ENCODE measurements at regions not wholly inside any gene's neighbourhood (a gene's known extent, or its start where the extent isn't known, plus 50 kb on each side); places are given as distances from the start of the nearest gene placed in this dataset.
"Not testable (repeated sequence)": the region's sequence is repeated elsewhere in the genome, so short reads cannot be mapped to it uniquely, and the experiment has no call there.

GRCh38 chr11:98040061-98040808, 980.5 kb upstream of the CNTN5 start:
- no peak for DNase-seq (ENCODE audit: extremely low read depth in 1 of 11, low read depth in 9 of 11, low spot score in 4 of 11)

DNA sequence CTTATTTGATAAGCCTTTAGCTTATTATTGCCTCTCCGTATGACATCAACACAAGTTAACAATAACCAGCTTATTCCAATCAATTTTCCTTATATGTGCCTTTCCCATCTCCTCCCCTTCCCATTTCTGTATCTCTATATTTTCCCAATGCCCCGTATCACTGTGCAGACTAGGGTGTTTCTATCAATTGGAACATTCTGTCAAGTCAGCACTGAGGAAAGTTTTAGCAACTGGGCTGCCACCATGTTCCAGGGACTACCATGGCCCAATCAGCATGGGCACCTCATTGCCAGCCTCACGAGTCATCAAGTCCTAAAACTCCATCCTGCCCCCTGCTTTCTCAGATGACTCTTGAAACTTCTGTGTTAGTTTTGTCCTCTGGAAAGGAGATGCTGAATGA, 973.1 kb upstream of the CNTN5 start:
- no peak for DNase-seq (ENCODE audit: extremely low read depth in 1 of 11, low read depth in 9 of 11, low spot score in 4 of 11)

DNA sequence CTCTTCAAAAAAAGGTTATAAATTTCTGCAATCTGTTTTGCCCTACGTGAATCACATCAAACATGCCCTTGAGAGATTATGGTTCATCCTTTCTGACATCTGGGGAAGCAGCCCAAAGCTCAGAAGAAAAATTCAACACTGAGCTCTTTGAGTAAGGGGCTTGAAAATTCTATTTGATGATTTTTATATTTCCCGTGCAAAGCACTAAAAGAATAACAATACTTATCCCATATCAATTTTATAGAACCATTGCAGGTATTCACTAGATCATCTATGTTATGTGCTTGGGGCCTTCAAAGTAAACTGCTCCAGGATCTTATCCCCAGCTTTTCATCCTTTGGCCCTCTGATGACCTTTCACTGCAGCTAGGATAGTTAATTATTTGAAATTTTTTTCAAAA, 966.9 kb upstream of the CNTN5 start:
- DNase-seq (ENCODE audit: extremely low read depth in 1 of 11, low read depth in 9 of 11, low spot score in 4 of 11): no peak

GRCh38 chr11:98056945-98057344, 963.8 kb upstream of the CNTN5 start:
- DNase-seq (ENCODE audit: extremely low read depth in 1 of 11, low read depth in 9 of 11, low spot score in 4 of 11): no peak

- DNase-seq (ENCODE audit: extremely low read depth in 1 of 11, low read depth in 9 of 11, low spot score in 4 of 11): no peak
These were observed 961.3 kb upstream of the CNTN5 start for GRCh38 chr11:98059488-98059887.

GRCh38 chr11:98060759-98061158, 960.0 kb upstream of the CNTN5 start:
- no peak for DNase-seq (ENCODE audit: extremely low read depth in 1 of 11, low read depth in 9 of 11, low spot score in 4 of 11)

GRCh38 chr11:98061858-98062257, 958.9 kb upstream of the CNTN5 start:
- DNase-seq (ENCODE audit: extremely low read depth in 1 of 11, low read depth in 9 of 11, low spot score in 4 of 11): no peak

DNA sequence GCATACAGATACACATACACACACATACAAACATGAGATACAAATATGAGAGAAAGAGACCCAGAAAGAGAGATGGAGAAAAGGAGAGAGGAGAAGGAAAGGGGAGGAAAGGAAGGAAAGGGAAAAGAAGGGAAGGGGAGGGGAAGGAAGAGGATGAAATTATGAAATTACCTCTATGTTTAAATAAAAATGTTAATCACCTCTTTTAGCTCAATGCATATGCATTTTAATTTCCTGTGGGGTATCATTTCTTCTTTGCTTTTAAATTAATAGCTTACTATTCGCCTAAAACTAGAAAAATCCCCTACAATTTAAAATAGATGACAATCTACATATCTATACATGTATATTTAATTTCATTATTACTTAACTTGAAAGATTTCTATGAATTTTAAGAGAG, 958.0 kb upstream of the CNTN5 start:
- DNase-seq (ENCODE audit: extremely low read depth in 1 of 11, low read depth in 9 of 11, low spot score in 4 of 11): no peak

DNA sequence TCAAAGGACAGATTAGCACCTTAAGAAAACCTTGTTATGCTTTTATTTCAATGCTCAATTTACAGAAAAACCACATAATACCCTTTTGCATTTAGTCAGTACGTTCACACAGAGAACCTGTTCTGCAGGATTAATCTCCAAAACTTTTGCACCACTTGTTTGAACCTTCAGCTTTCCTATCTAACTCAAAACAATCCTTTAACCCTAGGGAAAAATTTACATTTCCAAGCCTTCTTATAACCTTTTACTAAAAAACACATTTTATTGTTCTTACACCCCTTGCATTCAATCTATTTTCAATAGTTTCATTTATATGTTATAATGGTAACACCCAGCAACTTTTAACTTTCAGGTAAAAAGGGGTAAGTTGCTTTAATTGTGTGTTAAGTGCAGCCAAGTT, 952.5 kb upstream of the CNTN5 start:
- no peak for DNase-seq (ENCODE audit: extremely low read depth in 1 of 11, low read depth in 9 of 11, low spot score in 4 of 11)

- not testable (repeated sequence) for DNase-seq (ENCODE audit: extremely low read depth in 1 of 11, low read depth in 9 of 11, low spot score in 4 of 11)
These were observed 951.6 kb upstream of the CNTN5 start for GRCh38 chr11:98069147-98069546.

DNA sequence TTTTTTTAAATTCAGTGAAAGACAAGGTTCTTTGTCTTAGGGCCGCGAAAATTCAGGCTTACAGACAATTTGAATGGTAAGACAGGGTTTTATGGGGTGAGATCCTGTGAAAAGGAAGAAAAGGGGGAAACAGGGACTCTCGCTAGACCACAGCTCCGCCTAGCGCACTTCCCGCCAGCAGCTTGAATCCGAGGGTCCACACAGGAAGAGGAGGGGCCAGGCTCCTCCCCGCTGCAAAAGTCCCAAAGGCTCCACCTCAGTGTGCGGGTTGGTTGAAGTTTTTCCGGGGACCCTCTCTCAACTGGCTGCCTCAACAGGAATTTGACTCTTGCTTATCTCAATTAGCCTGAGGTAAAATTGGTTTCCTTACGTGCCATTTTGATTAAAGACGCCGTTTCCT, 950.9 kb upstream of the CNTN5 start:
- DNase-seq (ENCODE audit: extremely low read depth in 1 of 11, low read depth in 9 of 11, low spot score in 4 of 11): no peak

GRCh38 chr11:98090861-98091505, 929.8 kb upstream of the CNTN5 start:
- no peak for DNase-seq (ENCODE audit: extremely low read depth in 1 of 11, low read depth in 9 of 11, low spot score in 4 of 11)

- no peak for DNase-seq (ENCODE audit: extremely low read depth in 1 of 11, low read depth in 9 of 11, low spot score in 4 of 11)
These were observed 921.4 kb upstream of the CNTN5 start for GRCh38 chr11:98099371-98099770.

DNA sequence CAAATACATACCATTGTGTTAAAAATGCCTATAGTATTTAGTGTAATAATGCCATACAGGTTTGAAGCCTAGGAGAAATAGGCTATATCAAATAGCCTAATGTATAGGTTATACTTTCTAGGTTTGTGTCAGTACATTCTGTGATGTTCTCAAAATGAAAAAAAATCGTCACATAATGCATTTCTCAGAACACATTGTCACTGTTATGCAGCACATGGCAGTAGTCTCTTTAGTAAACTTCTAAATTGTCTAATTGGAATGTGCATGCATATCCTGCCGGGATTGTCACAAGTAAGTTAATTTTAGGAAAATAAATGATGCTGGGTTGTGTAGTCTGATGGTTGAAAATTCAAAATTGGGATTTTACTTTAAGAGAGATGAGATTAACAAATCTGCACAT, 920.1 kb upstream of the CNTN5 start:
- DNase-seq (ENCODE audit: extremely low read depth in 1 of 11, low read depth in 9 of 11, low spot score in 4 of 11): no peak

GRCh38 chr11:98101329-98101728, 919.4 kb upstream of the CNTN5 start:
- no peak for DNase-seq (ENCODE audit: extremely low read depth in 1 of 11, low read depth in 9 of 11, low spot score in 4 of 11)

DNA sequence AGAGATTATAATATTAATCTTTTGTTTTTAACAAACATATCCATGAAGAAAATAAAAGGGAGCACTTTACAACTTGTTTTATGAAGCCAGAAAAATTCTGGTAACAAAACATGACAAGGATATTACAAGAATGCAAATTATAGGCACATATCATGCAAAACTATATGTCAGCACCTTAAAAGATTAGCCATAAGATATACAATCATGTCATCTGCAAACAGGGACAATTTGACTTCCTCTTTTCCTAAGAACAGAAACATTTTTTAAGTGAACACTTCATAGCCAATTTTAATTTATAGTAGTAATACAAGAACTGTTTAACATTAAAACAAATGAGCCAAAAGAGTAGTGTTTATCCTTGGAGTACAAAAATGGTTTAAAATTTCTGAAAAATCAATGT, 916.5 kb upstream of the CNTN5 start:
- DNase-seq (ENCODE audit: extremely low read depth in 1 of 11, low read depth in 9 of 11, low spot score in 4 of 11): no peak

DNA sequence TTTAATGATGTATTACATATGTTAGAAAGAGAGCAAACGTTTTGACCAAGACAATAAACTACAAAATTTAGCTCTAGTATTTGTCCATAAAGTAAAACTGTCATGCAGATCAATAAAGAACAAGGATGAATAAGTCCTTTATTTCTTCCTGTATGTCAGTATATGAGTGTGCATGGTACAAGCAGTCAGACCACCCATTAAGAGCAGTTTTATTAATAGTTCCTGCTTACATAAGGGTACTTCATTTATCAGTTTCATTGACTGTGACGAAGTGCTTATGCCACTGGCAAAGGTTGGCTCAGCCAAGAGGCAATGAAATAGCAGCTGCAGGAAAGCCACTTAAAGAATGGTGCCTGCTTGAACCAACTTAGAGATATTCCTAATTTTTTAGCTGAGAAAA, 913.0 kb upstream of the CNTN5 start:
- DNase-seq (ENCODE audit: extremely low read depth in 1 of 11, low read depth in 9 of 11, low spot score in 4 of 11): peak in 2 of 11 donors; percentile 8 to 17

- no peak for DNase-seq (ENCODE audit: extremely low read depth in 1 of 11, low read depth in 9 of 11, low spot score in 4 of 11)
These were observed 910.7 kb upstream of the CNTN5 start for GRCh38 chr11:98110030-98110429.

- DNase-seq (ENCODE audit: extremely low read depth in 1 of 11, low read depth in 9 of 11, low spot score in 4 of 11): no peak
These were observed 904.9 kb upstream of the CNTN5 start for GRCh38 chr11:98115873-98116272.

- DNase-seq (ENCODE audit: extremely low read depth in 1 of 11, low read depth in 9 of 11, low spot score in 4 of 11): no peak
These were observed 890.6 kb upstream of the CNTN5 start for GRCh38 chr11:98130117-98130625.

DNA sequence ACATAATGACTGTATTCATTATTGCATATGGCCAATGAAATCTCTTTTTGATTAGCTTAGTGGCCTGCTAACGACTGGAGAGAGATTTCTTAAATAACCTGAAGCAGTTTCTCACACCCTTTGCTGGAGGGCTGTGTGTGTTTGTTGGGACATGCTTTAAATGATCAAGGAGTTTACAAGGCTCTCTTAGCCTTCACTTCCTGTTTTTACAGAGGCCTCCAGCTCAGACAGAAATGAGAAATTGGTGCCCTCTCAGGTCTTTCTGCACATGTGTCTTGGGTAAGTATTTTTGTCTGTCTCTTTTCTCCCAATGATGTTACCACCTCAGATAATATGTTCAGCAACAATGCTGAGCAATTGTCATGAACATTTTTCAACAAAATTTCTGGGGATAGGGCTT, 884.4 kb upstream of the CNTN5 start:
- DNase-seq (ENCODE audit: extremely low read depth in 1 of 11, low read depth in 9 of 11, low spot score in 4 of 11): no peak
